SK-N-MC (cell line): ENCODE measurements at regions not wholly inside any gene's neighbourhood (a gene's known extent, or its start where the extent isn't known, plus 50 kb on each side); places are given as distances from the start of the nearest gene placed in this dataset.

Source experiments
- EZH2 ChIP-seq: fragments of 200-600 bp; sonication (generic); IDR thresholded peaks from one replicate; pipeline ENCODE4 v1.6.1; 2017; ENCODE audit warnings: antibody characterized with exemption
- FOXP2 ChIP-seq: optimal IDR thresholded peaks from 2 replicates; pipeline ENCODE3; 2011; ENCODE audit warnings: mild to moderate bottlenecking, moderate library complexity; ENCODE audit not compliant: insufficient read depth; ENCODE audit errors: extremely low read length, control extremely low read depth
- POLR2AphosphoS5 ChIP-seq: IDR thresholded peaks from 2 replicates; pipeline ENCODE4 v1.6.1; 2012; ENCODE audit warnings: mild to moderate bottlenecking, low read depth, low read length, borderline replicate concordance

GRCh38 chr11:97111559-97111958 is 721.7 kb downstream of the JRKL start:
- no peak for TF ChIP-seq EZH2
- TF ChIP-seq POLR2AphosphoS5 = no peak
- TF ChIP-seq FOXP2 = no peak
